ENCODE measurements at regions not wholly inside any gene's neighbourhood (a gene's known extent, or its start where the extent isn't known, plus 50 kb on each side); places are given as distances from the start of the nearest gene placed in this dataset.

DNA sequence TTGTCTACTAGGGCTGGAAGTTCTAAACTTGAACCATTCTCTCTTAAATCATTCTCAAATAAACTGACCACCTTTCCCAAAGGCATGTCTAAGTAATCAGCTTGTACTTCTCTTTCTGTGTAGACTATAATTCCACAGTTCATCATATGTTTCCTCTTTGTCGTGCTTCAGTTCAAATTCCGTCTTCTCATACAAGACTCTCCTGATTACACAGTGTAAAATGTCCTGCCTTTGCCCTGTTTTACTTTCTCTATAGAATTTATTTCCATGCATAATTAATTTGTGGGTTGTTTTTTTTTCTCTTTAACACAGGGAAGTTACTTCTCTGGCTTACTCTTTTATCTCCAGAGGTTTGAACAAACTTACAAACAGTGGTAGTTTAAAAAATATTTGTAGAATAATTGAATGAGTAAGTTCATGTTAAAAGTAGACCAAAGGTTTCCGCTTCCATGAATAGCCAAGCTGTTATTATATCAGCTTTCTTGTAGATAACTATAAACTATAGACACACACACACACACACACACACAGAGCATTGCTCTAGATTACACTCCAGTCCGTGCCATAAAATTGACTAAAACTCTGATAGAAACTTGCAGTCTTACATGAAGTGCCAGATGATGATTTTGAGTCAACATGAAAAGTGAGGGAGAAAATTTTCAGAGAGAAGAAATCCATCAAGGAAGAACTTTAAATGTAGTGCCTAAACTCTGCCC is 119.0 kb downstream of the SUCNR1 start:
- DNase-seq (ENCODE audit: low spot score): no peak

DNA sequence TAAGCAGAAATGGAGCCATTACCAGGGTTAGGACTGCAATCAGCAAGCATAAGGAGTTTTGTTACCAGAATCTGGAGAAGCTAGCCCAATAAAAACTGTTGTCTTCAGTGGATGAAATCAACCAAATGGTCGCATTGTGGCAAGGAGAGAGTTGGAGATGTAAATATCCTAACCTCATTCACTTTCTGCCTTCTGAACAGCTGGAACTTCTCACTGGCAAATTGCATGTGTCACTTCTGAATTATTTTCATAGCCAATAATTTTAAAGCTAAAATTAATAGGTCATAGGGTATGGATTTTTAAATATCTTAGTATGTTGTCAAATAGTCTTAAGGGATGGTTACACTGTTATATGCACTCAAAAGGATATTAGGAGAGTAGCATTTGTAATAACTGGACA is 121.6 kb downstream of the SUCNR1 start:
- no peak for DNase-seq (ENCODE audit: low spot score)

DNA sequence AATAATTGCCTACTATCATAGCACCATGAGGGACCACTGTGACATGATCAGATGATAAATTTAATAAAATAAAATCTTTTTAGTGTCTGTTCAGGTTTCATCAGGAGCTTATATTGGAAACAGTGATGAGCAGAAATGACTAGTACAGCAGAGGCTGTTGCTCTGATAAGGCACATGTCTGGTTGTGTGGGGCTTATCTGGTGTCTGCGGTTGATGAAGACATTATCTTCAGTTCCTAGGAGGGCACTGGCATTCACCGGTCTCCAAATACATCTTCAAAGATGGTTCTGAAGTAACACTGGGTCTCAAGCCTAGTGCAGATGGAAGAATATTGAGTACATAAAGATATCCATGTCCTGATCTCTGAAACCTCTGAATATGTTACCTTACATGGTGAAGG is 125.3 kb downstream of the SUCNR1 start:
- no peak for DNase-seq (ENCODE audit: low spot score)

DNA sequence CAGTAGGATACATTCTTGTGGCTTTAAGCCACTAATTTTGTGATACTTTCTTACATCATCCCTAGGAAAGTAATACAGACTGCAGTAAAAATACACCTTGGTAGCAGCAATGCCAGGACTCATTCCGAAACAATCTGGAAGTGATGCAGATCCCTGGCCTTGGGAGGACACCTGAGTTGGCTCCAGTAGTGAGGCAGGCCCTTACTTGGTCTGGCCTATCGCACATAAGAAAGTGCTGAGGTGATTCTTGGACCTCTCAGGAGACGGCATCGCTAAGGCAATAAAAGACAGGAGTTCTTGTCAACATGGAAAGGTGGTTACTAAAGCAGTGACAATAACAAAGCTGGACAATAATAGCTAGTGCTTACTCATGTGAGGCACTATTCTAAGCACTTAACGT is 126.5 kb downstream of the SUCNR1 start:
- no peak for DNase-seq (ENCODE audit: low spot score)

DNA sequence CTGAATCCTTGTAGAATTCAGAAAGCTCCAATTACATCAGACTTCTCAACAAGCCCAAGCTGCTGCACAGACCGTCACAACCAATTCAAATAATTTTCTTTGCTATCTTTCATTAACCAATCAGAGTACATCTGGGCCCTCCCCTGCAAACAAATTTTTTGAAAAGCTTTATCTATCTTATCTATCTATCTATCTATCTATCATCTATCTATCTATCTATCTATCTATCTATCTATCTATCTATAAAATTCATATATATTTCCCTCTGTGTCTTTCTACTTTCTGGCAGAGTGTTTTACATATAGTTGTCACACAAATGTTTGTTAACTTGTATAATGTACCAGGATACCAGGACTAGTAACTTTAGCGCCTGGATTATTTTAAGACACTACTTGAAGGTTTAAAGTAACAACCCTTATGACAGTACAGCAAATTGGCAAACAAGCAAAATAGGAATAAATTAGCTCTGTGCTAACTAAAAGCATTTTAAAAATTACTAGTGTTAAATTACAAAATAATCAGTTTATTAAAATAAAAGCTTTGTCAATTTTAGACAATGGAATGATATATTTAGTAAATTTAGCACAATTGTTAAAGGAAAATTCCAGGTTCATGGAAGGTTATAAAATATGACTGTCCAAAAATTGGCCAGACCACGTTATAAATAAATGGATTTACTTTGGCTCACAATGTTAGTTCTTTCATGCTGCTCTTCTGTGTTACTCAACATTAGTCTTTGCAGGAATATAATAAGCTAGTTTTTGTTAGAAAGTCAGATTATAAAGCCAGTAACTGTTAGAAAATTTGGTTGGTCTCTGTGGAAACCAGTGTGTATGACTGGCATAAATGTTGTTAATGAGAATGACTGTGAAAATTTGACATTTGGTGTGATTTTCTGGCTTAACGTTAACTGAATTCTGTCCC is 138.6 kb downstream of the SUCNR1 start:
- no peak for DNase-seq (ENCODE audit: low spot score)

DNA sequence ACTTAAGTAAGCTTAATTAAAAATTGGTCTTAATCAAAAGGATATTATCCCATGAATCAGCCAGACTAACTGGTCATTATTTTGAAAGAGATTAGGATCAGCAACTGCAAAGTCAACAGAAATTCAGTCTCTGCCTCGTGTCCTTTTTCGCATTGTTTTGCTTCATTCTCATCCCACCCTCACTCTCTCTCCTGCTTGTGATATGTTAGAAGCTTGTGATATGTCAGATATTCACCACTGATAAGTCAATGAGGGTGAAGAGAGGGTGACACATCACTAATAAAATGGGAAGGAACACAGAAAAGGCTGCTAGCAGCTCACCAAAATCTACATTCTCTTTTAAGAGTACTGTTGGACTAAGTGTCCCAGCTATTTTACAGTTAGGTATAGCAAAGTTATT is 146.1 kb downstream of the SUCNR1 start:
- no peak for DNase-seq (ENCODE audit: low spot score)

DNA sequence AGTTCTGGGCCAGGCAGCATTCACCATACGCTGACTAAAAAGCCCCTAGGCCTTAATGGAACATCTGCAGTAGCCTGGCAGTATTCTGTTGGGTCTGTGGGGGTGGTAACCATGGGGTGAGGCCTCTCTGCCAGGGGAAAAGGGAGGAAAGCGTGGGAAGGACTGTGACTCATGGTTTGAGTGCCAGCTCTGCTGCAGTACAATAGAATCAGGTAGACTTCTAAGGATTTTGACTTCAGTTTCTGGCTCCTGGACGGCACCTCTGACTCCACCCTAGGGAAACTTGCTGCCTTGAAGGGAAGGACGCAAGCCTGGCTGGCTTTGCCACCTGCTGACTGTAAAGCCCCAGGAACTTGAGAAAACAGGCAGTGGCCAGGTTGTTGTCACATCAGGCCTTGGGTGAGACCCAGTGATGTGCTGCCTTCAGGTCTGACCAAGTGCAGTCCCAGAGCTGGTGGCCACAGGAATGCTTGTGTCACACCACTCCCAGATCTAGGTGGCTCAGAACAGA is 148.6 kb downstream of the SUCNR1 start:
- DNase-seq (ENCODE audit: low spot score): no peak

DNA sequence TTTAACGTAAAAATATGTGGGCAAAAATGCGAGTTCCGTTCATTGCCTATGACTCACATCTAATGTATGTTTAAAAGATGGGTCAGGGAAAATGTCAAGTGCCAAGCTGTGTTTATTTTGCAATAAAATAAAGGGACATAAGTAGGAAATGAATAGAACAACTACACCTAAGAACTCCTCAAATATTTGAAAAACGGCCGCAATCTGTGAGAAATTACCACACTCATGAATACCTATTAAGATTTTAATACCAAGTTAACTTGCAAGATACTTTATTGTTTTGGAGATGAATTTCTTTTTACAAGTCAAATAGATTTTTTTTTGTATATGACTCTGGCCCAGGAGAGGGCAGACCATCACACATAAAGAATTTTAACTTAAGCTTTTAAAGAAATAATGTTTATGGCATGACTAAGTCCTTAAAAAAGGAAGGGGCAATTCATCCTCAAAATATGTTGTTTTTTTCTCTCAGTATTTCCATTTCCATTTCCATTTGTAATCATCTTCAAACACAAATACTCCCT is 152.7 kb downstream of the SUCNR1 start:
- no peak for DNase-seq (ENCODE audit: low spot score)

DNA sequence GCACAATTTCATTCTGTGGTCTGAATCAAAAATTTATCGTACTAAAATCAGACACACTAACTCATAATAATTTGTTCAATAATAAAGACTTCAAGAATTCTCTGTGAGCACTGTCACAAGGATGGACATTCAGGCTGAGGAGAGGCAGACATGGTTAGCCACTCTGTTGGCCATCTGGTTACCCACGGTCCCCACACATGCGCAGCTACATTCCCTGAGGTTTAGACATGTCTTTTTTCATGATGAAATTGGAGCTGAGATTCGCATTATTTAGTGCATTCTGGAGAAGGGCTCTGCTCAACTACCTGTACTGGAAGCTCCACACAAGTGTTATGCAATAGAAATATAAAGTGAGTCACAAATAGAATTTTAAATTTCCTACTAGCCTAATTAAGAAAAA is 156.9 kb downstream of the SUCNR1 start:
- DNase-seq (ENCODE audit: low spot score): no peak

DNA sequence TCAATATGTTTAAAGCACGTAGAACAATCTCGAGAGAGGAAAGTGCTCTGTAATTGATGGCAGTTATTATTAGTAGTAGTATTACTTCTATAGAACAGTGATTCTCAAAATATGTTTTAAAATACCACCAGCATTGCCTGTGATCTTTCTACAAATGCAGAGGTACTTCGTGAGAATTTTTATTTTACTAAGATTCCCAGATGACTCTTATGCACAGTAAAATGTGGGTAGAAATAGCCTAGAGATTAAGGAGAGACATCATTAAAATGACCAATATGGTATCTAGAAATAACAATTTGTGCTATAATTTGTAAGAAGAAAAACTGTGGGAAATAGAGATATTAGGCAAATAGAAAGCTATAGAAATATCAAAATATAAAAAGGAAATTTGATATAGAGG is 157.9 kb downstream of the SUCNR1 start:
- no peak for DNase-seq (ENCODE audit: low spot score)

DNA sequence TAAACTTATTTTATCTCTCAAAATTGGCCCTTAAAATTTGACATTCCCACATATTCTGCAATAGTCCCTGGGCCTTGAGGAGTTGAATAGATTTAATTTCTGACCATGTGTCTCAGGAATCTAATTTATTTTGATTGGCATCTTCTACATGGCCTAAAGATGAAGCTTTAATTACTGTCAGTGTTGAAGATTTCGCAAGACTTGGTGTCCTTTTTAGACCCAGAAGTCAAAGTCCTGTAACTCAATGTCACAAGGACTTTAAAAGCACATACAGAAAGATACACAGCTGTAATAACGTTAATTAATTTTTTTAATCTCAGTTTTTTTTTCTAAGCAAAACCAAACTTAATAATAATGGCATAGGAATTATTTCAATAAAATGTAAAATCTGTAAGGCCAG is 163.9 kb downstream of the SUCNR1 start:
- no peak for DNase-seq (ENCODE audit: low spot score)

DNA sequence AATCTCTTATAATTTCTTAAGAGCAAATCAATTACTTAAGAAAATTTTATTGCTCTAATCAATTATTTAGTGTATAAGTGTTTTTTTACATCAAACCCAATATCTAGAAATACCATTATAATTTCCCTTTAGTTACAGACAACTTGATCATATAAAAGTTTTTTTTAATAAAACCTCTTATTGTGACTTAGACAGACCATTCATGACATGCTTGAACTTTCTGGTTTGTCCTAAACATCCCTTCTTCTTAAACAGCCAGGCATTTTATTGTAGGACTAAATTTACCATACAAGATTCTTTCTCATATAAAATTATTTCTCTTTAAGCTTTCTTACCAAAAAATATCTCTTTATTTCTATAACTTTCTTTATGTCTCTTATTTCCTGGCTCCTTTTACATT is 164.5 kb downstream of the SUCNR1 start:
- DNase-seq (ENCODE audit: low spot score): no peak

DNA sequence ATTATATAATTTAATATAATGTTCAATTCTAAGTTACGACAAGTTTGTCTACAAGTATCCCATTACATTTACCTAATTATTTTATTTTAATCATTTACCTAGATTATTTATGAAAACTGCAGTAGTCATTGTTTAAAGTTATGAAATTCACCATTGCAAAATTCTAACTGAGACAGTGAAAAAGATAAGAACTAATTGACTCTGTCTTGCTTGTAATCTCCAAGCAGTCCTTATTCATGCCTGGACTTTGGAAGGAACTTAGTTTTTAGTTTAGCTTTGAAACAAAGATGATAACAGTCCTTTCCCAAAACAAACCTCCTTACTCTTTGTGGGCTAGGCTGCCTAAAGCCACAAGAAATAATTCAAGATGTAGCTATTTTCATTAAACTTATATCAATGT is 165.0 kb downstream of the SUCNR1 start:
- no peak for DNase-seq (ENCODE audit: low spot score)

DNA sequence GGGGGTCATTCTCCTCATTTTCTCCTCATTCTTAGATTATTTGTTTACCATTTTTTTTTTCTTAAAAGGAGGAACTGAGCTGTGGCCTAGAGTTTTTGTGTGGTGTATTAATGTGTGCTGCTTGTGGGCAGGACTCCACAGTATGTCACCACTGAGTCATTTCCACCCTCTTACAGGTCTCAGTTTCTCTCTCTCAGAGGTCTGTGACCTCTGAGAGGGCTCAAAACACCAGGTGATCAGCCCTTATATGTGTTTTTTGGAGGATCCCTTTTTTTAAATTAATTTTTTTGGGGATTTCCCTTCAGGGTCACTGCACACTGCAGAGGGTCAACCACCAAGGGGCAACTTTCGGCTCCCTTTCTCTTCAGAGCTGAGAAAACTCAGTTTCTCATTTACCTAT is 166.4 kb downstream of the SUCNR1 start:
- DNase-seq (ENCODE audit: low spot score): no peak

DNA sequence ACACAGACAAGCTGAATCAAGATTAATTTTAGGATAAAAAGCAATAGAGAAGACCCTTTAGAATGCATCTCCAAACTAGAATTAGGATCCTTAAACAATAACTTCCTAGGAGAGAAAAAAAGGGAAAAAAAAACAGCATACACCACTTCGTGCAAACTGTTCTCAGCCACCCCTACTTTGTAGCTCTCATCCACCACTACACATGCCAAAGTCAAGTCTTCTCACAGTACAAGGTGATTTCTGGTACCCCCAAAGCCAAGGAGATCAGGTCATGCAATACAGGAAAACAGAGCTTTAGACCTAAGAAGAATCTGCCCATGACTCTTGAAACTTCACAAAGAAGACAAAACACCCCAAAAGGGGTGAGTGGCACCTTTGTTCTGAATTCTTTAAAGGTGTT is 166.9 kb downstream of the SUCNR1 start:
- DNase-seq (ENCODE audit: low spot score): no peak

DNA sequence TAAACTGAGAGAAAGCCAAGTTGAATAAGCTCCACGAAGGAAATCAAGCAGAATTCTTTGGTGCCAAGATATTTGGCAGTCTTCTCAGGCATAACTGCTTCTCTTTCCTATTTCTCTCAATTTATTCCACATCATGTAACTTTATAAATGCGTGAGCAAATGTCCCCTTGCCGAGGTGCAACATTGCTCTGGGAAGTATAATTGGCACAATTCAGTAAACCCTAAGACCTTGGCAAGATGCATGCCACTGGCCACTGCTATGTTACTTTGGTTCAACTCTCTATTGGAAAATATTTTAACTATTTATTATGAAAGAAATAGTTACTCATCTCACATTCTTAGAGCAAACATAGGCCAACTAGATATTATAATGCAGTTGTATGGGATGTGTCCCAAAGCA is 170.2 kb downstream of the SUCNR1 start:
- no peak for DNase-seq (ENCODE audit: low spot score)

DNA sequence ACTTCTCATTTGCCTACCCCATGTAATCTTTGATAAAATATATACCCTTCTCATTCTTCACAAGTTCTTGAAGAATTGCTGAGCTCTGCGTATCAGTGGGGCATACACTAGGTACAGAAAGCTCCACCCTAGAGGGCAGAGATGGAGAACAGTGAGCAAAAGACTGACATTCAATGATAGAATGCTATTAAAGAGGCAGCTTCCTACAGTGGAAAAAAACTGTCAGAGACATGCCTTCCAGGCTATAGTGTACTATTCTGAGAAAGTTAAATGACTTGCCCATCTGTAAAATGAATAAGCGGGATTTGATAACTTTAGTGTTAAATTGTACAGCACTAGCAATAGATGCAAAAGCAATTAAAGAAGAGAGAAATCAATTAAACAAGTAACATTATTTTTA is 172.8 kb downstream of the SUCNR1 start:
- no peak for DNase-seq (ENCODE audit: low spot score)

DNA sequence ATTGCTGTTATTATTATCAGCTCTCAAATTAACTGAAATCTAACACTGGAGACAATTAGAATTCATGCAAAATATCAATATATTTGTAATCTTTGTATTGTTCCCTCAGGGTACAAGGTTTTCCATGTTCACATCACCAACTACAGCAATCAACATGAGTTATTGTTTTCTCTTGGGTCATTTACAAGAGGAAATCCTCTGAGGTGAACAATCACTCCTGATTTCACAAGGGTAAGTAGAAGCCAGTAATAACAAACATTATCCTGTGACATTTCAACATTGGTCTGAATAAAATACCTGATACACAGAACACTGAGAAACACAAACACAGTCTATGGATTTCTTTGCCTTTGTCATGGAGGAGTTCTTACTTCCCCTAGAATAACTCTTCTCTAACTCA is 174.0 kb downstream of the SUCNR1 start:
- DNase-seq (ENCODE audit: low spot score): no peak

DNA sequence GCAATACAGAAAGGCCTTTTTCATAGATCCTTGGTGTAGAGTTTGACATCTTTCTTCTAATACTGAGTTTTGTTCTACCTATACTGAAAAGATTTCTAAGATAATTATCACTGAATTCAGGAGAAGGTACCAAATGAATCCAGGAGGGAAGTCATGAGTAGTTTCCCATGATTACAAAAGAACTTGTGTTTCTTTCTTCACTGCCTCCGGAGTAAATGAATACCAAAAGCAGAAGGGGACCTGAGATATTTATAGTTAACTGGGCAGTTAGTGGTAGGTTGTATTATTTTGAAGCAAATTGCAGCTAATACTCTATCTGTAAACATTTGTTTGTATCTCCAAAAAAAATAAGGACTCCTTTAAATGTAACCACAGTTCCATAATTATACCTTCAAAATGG is 175.4 kb downstream of the SUCNR1 start:
- DNase-seq (ENCODE audit: low spot score): no peak

DNA sequence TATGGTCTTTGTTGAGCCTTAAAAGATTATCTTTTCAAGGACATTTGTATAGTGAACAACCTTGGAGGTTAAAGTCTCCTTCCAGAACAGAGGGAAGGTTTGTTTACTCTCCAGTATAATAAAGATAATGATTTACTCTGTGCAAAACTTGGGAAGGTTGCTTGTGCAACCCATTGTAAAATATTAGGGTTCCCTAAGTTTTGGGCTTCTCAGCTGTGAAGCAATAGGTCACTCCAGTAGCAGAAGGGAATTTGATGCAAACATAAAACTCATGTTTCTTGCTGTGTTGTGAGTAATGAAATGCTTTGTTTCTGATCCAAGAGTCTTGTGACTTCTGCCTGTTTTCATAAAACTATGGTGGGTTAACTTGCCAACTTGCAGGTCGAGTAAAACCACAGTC is 177.5 kb downstream of the SUCNR1 start:
- DNase-seq (ENCODE audit: low spot score): no peak

DNA sequence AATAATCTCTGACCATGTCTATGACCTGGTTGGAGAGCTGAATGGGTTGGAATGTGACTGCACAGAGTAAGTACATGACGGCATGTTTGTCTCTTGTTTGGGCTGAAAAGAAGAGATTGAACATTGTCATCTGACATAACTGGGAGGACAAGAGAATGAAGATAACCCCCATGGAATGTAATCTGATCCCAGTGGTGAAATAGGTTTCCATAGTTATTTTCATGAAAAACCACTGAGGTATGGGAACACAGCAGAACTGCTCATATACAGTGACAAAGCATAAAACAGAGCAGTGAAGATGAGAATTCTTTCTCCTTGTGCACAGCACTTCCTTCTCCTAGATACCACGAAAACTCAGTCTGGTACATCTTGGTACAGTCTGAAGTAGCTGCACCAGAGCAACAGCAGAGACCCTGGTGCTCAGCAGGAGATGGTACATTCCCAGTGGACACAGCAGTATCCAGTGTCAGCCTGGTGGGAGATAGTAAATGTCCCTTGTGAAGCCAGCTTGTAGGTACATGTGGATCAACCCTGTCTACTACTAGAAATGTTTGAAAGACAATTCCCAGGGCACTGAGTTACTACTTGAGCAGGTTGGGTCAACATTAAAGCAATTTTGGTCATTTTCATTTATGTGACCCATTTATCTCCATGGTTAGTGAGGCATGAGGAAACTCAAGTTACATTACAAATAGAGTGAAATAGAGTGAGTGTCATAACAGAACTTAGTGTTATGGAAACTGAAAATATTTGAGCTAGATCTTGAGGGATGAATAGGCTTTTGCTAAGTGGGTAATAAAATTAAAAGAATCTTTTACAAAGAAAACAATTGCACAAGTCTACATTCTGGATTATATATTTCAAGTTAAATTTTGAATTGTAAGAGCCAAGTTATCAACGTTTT is 178.3 kb downstream of the SUCNR1 start:
- DNase-seq (ENCODE audit: low spot score): no peak

DNA sequence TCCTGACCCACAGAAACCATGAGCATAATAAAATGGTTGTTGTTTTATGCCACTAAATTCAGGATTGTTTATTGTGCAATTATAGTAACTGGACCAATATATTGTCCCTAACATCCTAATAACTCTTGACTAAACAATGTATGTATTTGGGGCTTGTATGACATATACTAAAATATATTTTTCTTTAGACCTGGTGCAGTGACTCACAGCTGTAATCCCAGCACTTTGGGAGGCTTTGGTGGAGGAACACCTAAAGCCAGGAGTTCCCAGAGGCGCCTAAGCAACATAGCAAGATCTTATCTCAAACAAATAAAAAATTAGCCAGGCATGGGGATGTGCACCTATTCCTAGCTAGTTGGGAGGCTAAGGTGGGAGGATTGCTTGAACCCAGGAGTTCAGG is 180.4 kb downstream of the SUCNR1 start:
- no peak for DNase-seq (ENCODE audit: low spot score)
